SK-N-SH (cell line): ENCODE measurements at regions not wholly inside any gene's neighbourhood (a gene's known extent, or its start where the extent isn't known, plus 50 kb on each side); places are given as distances from the start of the nearest gene placed in this dataset.

ENCODE experiments used
- CTCF ChIA-PET: fragments of 300-600, 350-600 bp; formaldehyde crosslinking; extraction: SDS; loops from one replicate; lab custom pipeline; 2021; lab: Yijun Ruan, JAX
- POLR2A ChIA-PET: fragments of 350-600 bp; sonication (Branson Sonifier 250); formaldehyde crosslinking; extraction: SDS; loops from one replicate; lab custom pipeline; 2020; ENCODE audit warnings: antibody characterized with exemption, inconsistent platforms; lab: Yijun Ruan, JAX
- DNase-seq: peaks from one replicate; pipeline ENCODE4 v3.0.0; 2012
- H2AFZ ChIP-seq: fragments of 200-600 bp; sonication (generic); 2 replicates; pipeline ENCODE4 v1.8.1; 2016; ENCODE audit warnings: antibody characterized with exemption, mild to moderate bottlenecking, low read depth
- H3F3A ChIP-seq: fragments of 200-600 bp; sonication (generic); replicated peaks from 2 replicates; pipeline ENCODE3; 2016; ENCODE audit warnings: antibody characterized with exemption, mild to moderate bottlenecking; ENCODE audit not compliant: insufficient read depth
- H3K27ac ChIP-seq, 2 experiments: fragments of 200-500 bp in 1 of 2; fragments of 200-600 bp in 1 of 2; sonication (Bioruptor generic) in 1 of 2; sonication (generic), shearing (Covaris generic) in 1 of 2; 2 replicates each; pipeline versions ENCODE4 v1.5.1 to v1.6.1; 2014 to 2016; ENCODE audit warnings: low read depth in 2 of 2, inconsistent platforms in 1 of 2, low read length in 1 of 2, mild to moderate bottlenecking in 1 of 2, mixed read lengths in 1 of 2
- H3K27me3 ChIP-seq: fragments of 200-600 bp; sonication (generic), shearing (Covaris generic); 2 replicates; pipeline ENCODE4 v1.6.1; 2016; ENCODE audit warnings: mixed run types; ENCODE audit not compliant: insufficient read depth
- H3K36me3 ChIP-seq, 2 experiments: fragments of 200-500 bp in 1 of 2; fragments of 200-600 bp in 1 of 2; sonication (Bioruptor generic) in 1 of 2; sonication (generic) in 1 of 2; replicated peaks in 1 of 2; 2 replicates each; pipeline versions ENCODE3 to v1.5.1; 2014 to 2016; ENCODE audit warnings: low read length in 1 of 2, mild to moderate bottlenecking in 1 of 2; ENCODE audit not compliant: insufficient read depth in 2 of 2, control insufficient read depth in 1 of 2
- H3K4me1 ChIP-seq, 2 experiments: fragments of 200-500 bp in 1 of 2; fragments of 200-600 bp in 1 of 2; sonication (Bioruptor generic) in 1 of 2; sonication (generic), shearing (Covaris generic) in 1 of 2; 2 replicates each; pipeline versions ENCODE4 v1.5.1 to v1.6.1; 2014 to 2016; ENCODE audit warnings: low read depth in 1 of 2, low read length in 1 of 2, mixed run types in 1 of 2; ENCODE audit not compliant: insufficient read depth in 2 of 2, control insufficient read depth in 1 of 2
- H3K4me2 ChIP-seq: fragments of 200-600 bp; sonication (generic), shearing (Covaris generic); 2 replicates; pipeline ENCODE4 v1.6.1; 2017; ENCODE audit warnings: mixed run types
- H3K4me3 ChIP-seq, 2 experiments: fragments of 200-500 bp in 1 of 2; fragments of 200-600 bp in 1 of 2; sonication (Bioruptor generic) in 1 of 2; sonication (generic), shearing (Covaris generic) in 1 of 2; 2 replicates each; pipeline versions ENCODE4 v1.5.1 to v1.8.1; 2014 to 2016; ENCODE audit warnings: low read depth in 2 of 2, inconsistent platforms in 1 of 2, low read length in 1 of 2, mild to moderate bottlenecking in 1 of 2, mixed read lengths in 1 of 2, moderate library complexity in 1 of 2
- H3K79me2 ChIP-seq: fragments of 200-600 bp; sonication (generic); 2 replicates; pipeline ENCODE4 v1.8.1; 2017; ENCODE audit warnings: mild to moderate bottlenecking; ENCODE audit not compliant: insufficient read depth
- H3K9ac ChIP-seq: fragments of 200-600 bp; sonication (generic); 2 replicates; pipeline ENCODE4 v1.6.1; 2017; ENCODE audit warnings: mixed run types
- H3K9me2 ChIP-seq: fragments of 200-600 bp; sonication (generic); 2 replicates; pipeline ENCODE4 v1.6.1; 2017; ENCODE audit warnings: mixed run types
- H3K9me3 ChIP-seq: fragments of 200-600 bp; sonication (generic); 2 replicates; pipeline ENCODE4 v1.6.1; 2017; ENCODE audit warnings: mixed run types, mild to moderate bottlenecking, moderate library complexity
- H4K20me1 ChIP-seq: fragments of 200-600 bp; sonication (generic); 2 replicates; pipeline ENCODE4 v1.6.1; 2017; ENCODE audit warnings: mild to moderate bottlenecking, mixed run types; ENCODE audit not compliant: insufficient read depth
- ELF1 ChIP-seq: IDR thresholded peaks from 2 replicates; pipeline ENCODE4 v1.4.0; 2012
- FOSL2 ChIP-seq: IDR thresholded peaks from 2 replicates; pipeline ENCODE4 v1.4.0; 2012; ENCODE audit warnings: low read depth, mild to moderate bottlenecking, moderate library complexity, borderline replicate concordance
- FOXJ3 ChIP-seq: sonication (generic); formaldehyde crosslinking; IDR thresholded peaks from 2 replicates; pipeline ENCODE4 v1.5.1; 2020; ENCODE audit warnings: mild to moderate bottlenecking, missing genetic modification reagents
- MEF2A ChIP-seq: IDR thresholded peaks from 2 replicates; pipeline ENCODE4 v1.4.0; 2012; ENCODE audit warnings: low read depth, borderline replicate concordance
- MXI1 ChIP-seq: IDR thresholded peaks from 2 replicates; pipeline ENCODE4 v1.6.1; 2012; ENCODE audit warnings: mild to moderate bottlenecking, low read depth, low read length, improper control_type of control experiment
- NFIC ChIP-seq: IDR thresholded peaks from 2 replicates; pipeline ENCODE4 v1.4.0; 2012; ENCODE audit warnings: borderline replicate concordance
- NRF1 ChIP-seq: IDR thresholded peaks from 2 replicates; pipeline ENCODE4 v1.6.1; 2012; ENCODE audit warnings: low read depth, mild to moderate bottlenecking, low read length
- PBX3 ChIP-seq: IDR thresholded peaks from 2 replicates; pipeline ENCODE4; 2012
- RAD21 ChIP-seq: IDR thresholded peaks from 2 replicates; pipeline ENCODE4 v1.6.1; 2012; ENCODE audit warnings: mild to moderate bottlenecking, low read length
- RCOR1 ChIP-seq: fragments of 150-350 bp; IDR thresholded peaks from 2 replicates; pipeline ENCODE4 v1.6.1; 2017; ENCODE audit warnings: antibody characterized with exemption, low read length
- REST ChIP-seq: IDR thresholded peaks from 2 replicates; pipeline ENCODE4 v1.6.1; 2012; ENCODE audit warnings: mild to moderate bottlenecking, low read depth, low read length, moderate library complexity
- RXRA ChIP-seq: IDR thresholded peaks from 2 replicates; pipeline ENCODE4 v1.4.0; 2012; ENCODE audit warnings: low read depth, mild to moderate bottlenecking, borderline replicate concordance
- TCF12 ChIP-seq: IDR thresholded peaks from 2 replicates; pipeline ENCODE4 v1.4.0; 2012
- TEAD4 ChIP-seq: IDR thresholded peaks from 2 replicates; pipeline ENCODE4 v1.4.0; 2012; ENCODE audit warnings: mild to moderate bottlenecking, borderline replicate concordance; ENCODE audit not compliant: insufficient read depth
- ZBTB33 ChIP-seq: IDR thresholded peaks from 2 replicates; pipeline ENCODE4 v1.4.0; 2012; ENCODE audit warnings: low read depth, borderline replicate concordance
- WGBS: methylation state at CpG from one replicate; pipeline ENCODE4 v1.1.6; 2017; ENCODE audit warnings: low lambda C conversion rate; 5-methylcytosine and 5-hydroxymethylcytosine counted together

DNA sequence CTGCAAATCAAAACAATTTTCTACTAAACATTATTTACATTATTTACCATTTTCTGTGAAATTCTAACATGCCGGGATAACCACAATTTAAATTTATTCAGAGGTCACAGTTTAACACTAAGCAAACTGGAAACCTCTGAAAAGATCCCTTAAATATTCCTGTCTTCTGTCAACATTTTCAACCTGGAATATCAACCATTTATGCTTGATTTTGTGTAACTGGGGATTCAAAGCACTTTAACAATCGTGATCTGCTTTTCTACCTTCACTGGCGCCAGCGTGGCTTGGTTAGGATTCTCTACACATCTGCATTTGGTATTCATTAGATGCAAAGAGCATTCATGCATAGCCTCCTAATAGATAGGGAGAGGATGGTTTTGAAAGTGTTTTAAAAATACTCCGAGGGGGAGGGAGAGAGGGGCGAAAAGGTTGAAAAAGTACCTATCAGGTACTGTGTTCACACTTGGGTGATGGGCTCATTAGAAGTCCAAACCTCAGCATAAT, 59.9 kb upstream of the RAB12 start:
- POLR2A ChIA-PET, result no interaction called here
- H3K27ac ChIP-seq, result no peak overlapping the region
- TF ChIP-seq NFIC, result no peak
- TF ChIP-seq MXI1, result no peak
- TF ChIP-seq RAD21, result no peak
- no peak for TF ChIP-seq ZBTB33
- no peak for TF ChIP-seq PBX3
- no peak for TF ChIP-seq MEF2A
- TF ChIP-seq RCOR1, result no peak
- TF ChIP-seq NRF1, result no peak
- no peak for TF ChIP-seq ELF1
- no peak for TF ChIP-seq FOXJ3 (CRISPR knock-in tag)
- no peak for TF ChIP-seq REST
- TF ChIP-seq RXRA, result no peak
- no peak for TF ChIP-seq TEAD4
- TF ChIP-seq FOSL2, result no peak
- no peak for TF ChIP-seq TCF12
- TF ChIP-seq, all 33 proteins: peak for 0
- Histone ChIP-seq H3K4me2 (no peak overlapping the region), H3K4me1 (peaks cover 0 to 10% of the 10 kb centered on the region in 2 experiments; a peak in 1 of 4 replicates), H3K79me2 (no peaks in the 10 kb centered on the region), H3F3A (no peaks in the 10 kb centered on the region), H2AFZ (no peak overlapping the region), H3K4me3 (no peak overlapping the region), H3K27me3 (no peaks in the 10 kb centered on the region), H3K9ac (no peak overlapping the region), H3K9me3 (no peaks in the 10 kb centered on the region), H3K36me3 (no peaks in the 10 kb centered on the region), H4K20me1 (no peaks in the 10 kb centered on the region), H3K9me2 (no peaks in the 10 kb centered on the region)
- peak; percentile 39 for DNase-seq
- CTCF ChIA-PET, result no interaction called here
- WGBS, result 46% methylated on average over 6 of the region's 6 CpGs
